Neural cell (in vitro differentiated cells): ENCODE measurements at regions not wholly inside any gene's neighbourhood (a gene's known extent, or its start where the extent isn't known, plus 50 kb on each side); places are given as distances from the start of the nearest gene placed in this dataset.
"Not testable (repeated sequence)": the region's sequence is repeated elsewhere in the genome, so short reads cannot be mapped to it uniquely, and the experiment has no call there.

ENCODE experiments used
- H2AFZ ChIP-seq: fragments of 200-600, 300-800 bp; sonication (generic), shearing (Covaris generic); 2 replicates; pipeline ENCODE4 v1.6.0; 2014; ENCODE audit warnings: low read depth, mild to moderate bottlenecking, antibody characterized with exemption, low read length, moderate library complexity
- H3F3A ChIP-seq: fragments of 200-600 bp; shearing (Covaris generic); 2 replicates; pipeline ENCODE4 v1.6.1; 2016; ENCODE audit warnings: mild to moderate bottlenecking, moderate library complexity, mixed read lengths, antibody characterized with exemption, low read length; ENCODE audit not compliant: insufficient read depth, poor library complexity, severe bottlenecking
- H3K27ac ChIP-seq: fragments of 200-600, 300-800 bp; sonication (generic), shearing (Covaris generic); 2 replicates; pipeline ENCODE4 v1.5.1; 2014; ENCODE audit warnings: mild to moderate bottlenecking, low read length, moderate library complexity
- H3K27me3 ChIP-seq: fragments of 300-800, 200-600 bp; sonication (generic), shearing (Covaris generic); 2 replicates; pipeline ENCODE4 v1.6.0; 2014; ENCODE audit warnings: mild to moderate bottlenecking, low read depth, low read length, moderate library complexity; ENCODE audit not compliant: insufficient read depth
- H3K36me3 ChIP-seq: fragments of 300-800, 200-600 bp; sonication (generic), shearing (Covaris generic); 2 replicates; pipeline ENCODE4 v1.5.1; 2014; ENCODE audit warnings: mild to moderate bottlenecking, antibody characterized with exemption, low read length, moderate library complexity; ENCODE audit not compliant: insufficient read depth
- H3K4me2 ChIP-seq: fragments of 300-800, 200-600 bp; sonication (generic), shearing (Covaris generic); 2 replicates; pipeline ENCODE4 v1.6.0; 2014; ENCODE audit warnings: mild to moderate bottlenecking, low read length
- H3K4me3 ChIP-seq: fragments of 300-800, 200-600 bp; sonication (generic), shearing (Covaris generic); 2 replicates; pipeline ENCODE4 v1.5.1; 2014; ENCODE audit warnings: mild to moderate bottlenecking, low read length, moderate library complexity
- H3K79me2 ChIP-seq: fragments of 200-600 bp; shearing (Covaris generic); replicated peaks from 2 replicates; pipeline ENCODE4 v1.6.0; 2014; ENCODE audit warnings: mild to moderate bottlenecking, low read length, moderate library complexity; ENCODE audit not compliant: insufficient read depth
- H3K9ac ChIP-seq: fragments of 300-800, 200-600 bp; sonication (generic), shearing (Covaris generic); 2 replicates; pipeline ENCODE4 v1.6.1; 2016; ENCODE audit warnings: mild to moderate bottlenecking, low read length, mixed read lengths
- H3K9me2 ChIP-seq: fragments of 200-600 bp; shearing (Covaris generic); 2 replicates; pipeline ENCODE4 v1.6.1; 2016; ENCODE audit warnings: mild to moderate bottlenecking, low read length, mixed read lengths; ENCODE audit not compliant: insufficient read depth
- H3K9me3 ChIP-seq: fragments of 200-600, 300-800 bp; sonication (generic), shearing (Covaris generic); 2 replicates; pipeline ENCODE4 v1.6.1; 2016; ENCODE audit warnings: mild to moderate bottlenecking, mixed run types, low read length, moderate library complexity, mixed read lengths
- H4K20me1 ChIP-seq: fragments of 200-600 bp; shearing (Covaris generic); 2 replicates; pipeline ENCODE4 v1.6.1; 2016; ENCODE audit warnings: mild to moderate bottlenecking, mixed run types; ENCODE audit not compliant: insufficient read depth
- CTCF ChIP-seq: fragments of 450-650 bp; IDR thresholded peaks from 2 replicates; pipeline ENCODE4 v1.5.1; 2014; ENCODE audit warnings: antibody characterized with exemption, mild to moderate bottlenecking, moderate library complexity; ENCODE audit not compliant: poor library complexity, severe bottlenecking
- EP300 ChIP-seq: fragments of 450-650 bp; conservative IDR thresholded peaks from 2 replicates; pipeline ENCODE4 v1.6.1; 2014; ENCODE audit warnings: antibody characterized with exemption, mild to moderate bottlenecking, moderate library complexity; ENCODE audit not compliant: poor library complexity, severe bottlenecking
- EZH2 ChIP-seq: fragments of 200-600, 300-800 bp; shearing (Covaris generic), sonication (generic); IDR thresholded peaks from 2 replicates; pipeline ENCODE4 v1.6.1; 2014; ENCODE audit warnings: antibody characterized with exemption, low read length, borderline replicate concordance, mild to moderate bottlenecking; ENCODE audit not compliant: insufficient read depth, poor library complexity, severe bottlenecking
- MXI1 ChIP-seq: fragments of 450-650 bp; conservative IDR thresholded peaks from 2 replicates; pipeline ENCODE4 v1.6.1; 2014; ENCODE audit warnings: antibody characterized with exemption, mild to moderate bottlenecking; ENCODE audit not compliant: poor library complexity, severe bottlenecking
- POLR2AphosphoS5 ChIP-seq: IDR thresholded peaks from 2 replicates; pipeline ENCODE4 v1.6.1; 2012
- RAD21 ChIP-seq: fragments of 450-650 bp; conservative IDR thresholded peaks from 2 replicates; pipeline ENCODE4 v1.6.1; 2014; ENCODE audit warnings: antibody characterized with exemption, mild to moderate bottlenecking, moderate library complexity
- REST ChIP-seq: IDR thresholded peaks from 2 replicates; pipeline ENCODE4 v1.6.1; 2012; ENCODE audit warnings: borderline replicate concordance
- SMC3 ChIP-seq: fragments of 450-650 bp; conservative IDR thresholded peaks from 2 replicates; pipeline ENCODE4 v1.6.1; 2014; ENCODE audit warnings: antibody characterized with exemption, mild to moderate bottlenecking, moderate library complexity; ENCODE audit not compliant: poor library complexity
- TAF1 ChIP-seq: IDR thresholded peaks from 2 replicates; pipeline ENCODE4 v1.6.1; 2012; ENCODE audit warnings: low read depth

- H3K27ac ChIP-seq = no peak overlapping the region
- no peak overlapping the region for H3K9ac ChIP-seq
- H3K79me2 ChIP-seq = no peaks in the 10 kb centered on the region
- no peaks in the 10 kb centered on the region for H3K27me3 ChIP-seq
- no peaks in the 10 kb centered on the region for H4K20me1 ChIP-seq
- TF ChIP-seq SMC3 (no peak), RAD21 (no peak), TAF1 (no peak), MXI1 (no peak), EZH2 (no peak), CTCF (no peak), EP300 (no peak), POLR2AphosphoS5 (no peak), REST (no peak)
- H2AFZ ChIP-seq = no peak overlapping the region
- H3K4me2 ChIP-seq = no peak overlapping the region
- no peaks in the 10 kb centered on the region for H3K9me3 ChIP-seq
- H3K36me3 ChIP-seq = no peaks in the 10 kb centered on the region
- H3K9me2 ChIP-seq = no peaks in the 10 kb centered on the region
- no peaks in the 10 kb centered on the region for H3F3A ChIP-seq
- no peak overlapping the region for H3K4me3 ChIP-seq
Measured at GRCh38 chr9:74173284-74173683, 323.9 kb upstream of the RORB start.

- H3F3A ChIP-seq, H3K4me3 ChIP-seq, H4K20me1 ChIP-seq, H3K27ac ChIP-seq, H3K36me3 ChIP-seq, H2AFZ ChIP-seq, H3K9me2 ChIP-seq, H3K4me2 ChIP-seq, H3K9ac ChIP-seq, H3K79me2 ChIP-seq, H3K27me3 ChIP-seq, H3K9me3 ChIP-seq: not testable (repeated sequence)
Measured at GRCh38 chr9:74197771-74198170, 299.4 kb upstream of the RORB start.

- no peak for TF ChIP-seq REST
- no peak for TF ChIP-seq POLR2AphosphoS5
- H3K4me3 ChIP-seq = no peak overlapping the region
- no peaks in the 10 kb centered on the region for H3K79me2 ChIP-seq
- no peak overlapping the region for H2AFZ ChIP-seq
- H3K9me2 ChIP-seq = no peaks in the 10 kb centered on the region
- H3K9me3 ChIP-seq = no peaks in the 10 kb centered on the region
- H3K9ac ChIP-seq = no peak overlapping the region
- no peak overlapping the region for H3K27ac ChIP-seq
- no peak overlapping the region for H3K4me2 ChIP-seq
- no peaks in the 10 kb centered on the region for H3K27me3 ChIP-seq
- H3F3A ChIP-seq = no peaks in the 10 kb centered on the region
- H3K36me3 ChIP-seq = no peaks in the 10 kb centered on the region
- H4K20me1 ChIP-seq = no peaks in the 10 kb centered on the region
Measured at GRCh38 chr9:74205056-74205455, 292.1 kb upstream of the RORB start.
